ENCODE measurements at regions not wholly inside any gene's neighbourhood (a gene's known extent, or its start where the extent isn't known, plus 50 kb on each side); places are given as distances from the start of the nearest gene placed in this dataset.

GRCh38 chr3:62990704-62991413 lies 115.6 kb upstream of the CADPS start:
- intact Hi-C loops (cut with DNase I; ENCODE audit: low total_unique reads), result no loop called here

GRCh38 chr3:62992520-62992919 lies 117.3 kb upstream of the CADPS start:
- intact Hi-C loops (cut with DNase I; ENCODE audit: low total_unique reads), result no loop called here
- Histone ChIP-seq H3K36me3 (no peaks in the 10 kb centered on the region), H3K4me1 (no peaks in the 10 kb centered on the region), H3K27me3 (no peaks in the 10 kb centered on the region), H3K4me3 (no peak overlapping the region), H3K27ac (no peak overlapping the region), H3K9me3 (no peaks in the 10 kb centered on the region)
- DNase-seq, result no peak
- no peak for TF ChIP-seq CTCF (IDR thresholded peaks at IDR 0.05)

More at GRCh38 chr3:62990704-62991413, 115.6 kb upstream of the CADPS start:
- Histone ChIP-seq H3K4me3 (no peak overlapping the region), H3K4me1 (no peaks in the 10 kb centered on the region), H3K36me3 (no peaks in the 10 kb centered on the region), H3K27ac (no peak overlapping the region), H3K27me3 (no peaks in the 10 kb centered on the region), H3K9me3 (no peaks in the 10 kb centered on the region)
- DNase-seq, result no peak
- no peak for TF ChIP-seq CTCF (IDR thresholded peaks at IDR 0.05)

GRCh38 chr3:62995119-62995518 lies 119.9 kb upstream of the CADPS start:
- no peaks in the 10 kb centered on the region for H3K4me1 ChIP-seq
- H3K27ac ChIP-seq, result no peak overlapping the region
- H3K27me3 ChIP-seq, result no peaks in the 10 kb centered on the region
- no peaks in the 10 kb centered on the region for H3K36me3 ChIP-seq
- no peak for TF ChIP-seq CTCF (IDR thresholded peaks at IDR 0.05)
- H3K4me3 ChIP-seq, result no peak overlapping the region
- intact Hi-C loops (cut with DNase I; ENCODE audit: low total_unique reads), result no loop called here
- DNase-seq, result no peak
- no peaks in the 10 kb centered on the region for H3K9me3 ChIP-seq

- no peaks in the 10 kb centered on the region for H3K36me3 ChIP-seq
- no peak overlapping the region for H3K4me3 ChIP-seq
- no peaks in the 10 kb centered on the region for H3K27me3 ChIP-seq
- H3K4me1 ChIP-seq, result no peaks in the 10 kb centered on the region
- intact Hi-C loops (cut with DNase I; ENCODE audit: low total_unique reads), result no loop called here
- H3K27ac ChIP-seq, result no peak overlapping the region
- no peaks in the 10 kb centered on the region for H3K9me3 ChIP-seq
- DNase-seq, result no peak
- no peak for TF ChIP-seq CTCF (IDR thresholded peaks at IDR 0.05)
These were observed 120.3 kb upstream of the CADPS start for GRCh38 chr3:62995530-62995929.

GRCh38 chr3:62997369-62997768 lies 122.2 kb upstream of the CADPS start:
- no peaks in the 10 kb centered on the region for H3K36me3 ChIP-seq
- TF ChIP-seq CTCF (IDR thresholded peaks at IDR 0.05), result no peak
- no peaks in the 10 kb centered on the region for H3K4me1 ChIP-seq
- intact Hi-C loops (cut with DNase I; ENCODE audit: low total_unique reads), result no loop called here
- no peak overlapping the region for H3K27ac ChIP-seq
- no peaks in the 10 kb centered on the region for H3K9me3 ChIP-seq
- H3K4me3 ChIP-seq, result no peak overlapping the region
- no peak for DNase-seq
- no peaks in the 10 kb centered on the region for H3K27me3 ChIP-seq

- no peak for DNase-seq
- H3K9me3 ChIP-seq, result no peaks in the 10 kb centered on the region
- no peaks in the 10 kb centered on the region for H3K4me1 ChIP-seq
- no peaks in the 10 kb centered on the region for H3K36me3 ChIP-seq
- no peaks in the 10 kb centered on the region for H3K27me3 ChIP-seq
- no peak overlapping the region for H3K27ac ChIP-seq
- no peak overlapping the region for H3K4me3 ChIP-seq
- intact Hi-C loops (cut with DNase I; ENCODE audit: low total_unique reads), result no loop called here
- TF ChIP-seq CTCF (IDR thresholded peaks at IDR 0.05), result no peak
These were observed 123.9 kb upstream of the CADPS start for GRCh38 chr3:62999158-62999557.
